GM12873 (cell line): ENCODE measurements at regions not wholly inside any gene's neighbourhood (a gene's known extent, or its start where the extent isn't known, plus 50 kb on each side); places are given as distances from the start of the nearest gene placed in this dataset.

Experiments
- CTCF ChIP-seq: IDR thresholded peaks from 2 replicates; pipeline ENCODE4 v1.5.1; 2012; ENCODE audit warnings: low read depth, mild to moderate bottlenecking, moderate library complexity, low read length, control low read depth; ENCODE audit not compliant: insufficient read depth; ENCODE audit errors: missing control alignments

GRCh38 chr12:79534029-79534867 is 156.5 kb downstream of the PAWR start:
- no peak for TF ChIP-seq CTCF

DNA sequence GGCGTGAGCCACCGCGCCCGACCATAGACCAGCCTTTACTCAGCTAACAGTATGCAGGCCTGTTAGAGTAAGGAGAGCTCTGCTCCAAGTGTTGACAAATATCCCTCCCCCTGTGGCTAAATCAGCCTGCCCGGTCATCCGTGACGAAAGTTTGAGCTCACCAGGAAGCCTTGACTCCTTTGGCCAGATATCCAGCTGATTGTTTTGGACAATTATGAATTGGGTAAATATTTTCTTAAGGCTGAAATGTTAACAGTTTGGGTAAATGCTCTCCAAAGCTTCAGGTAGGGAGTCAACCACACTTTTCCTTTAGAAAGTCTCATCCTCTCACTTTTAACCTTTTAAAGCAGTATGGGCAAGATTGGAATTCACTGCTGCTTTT is 157.9 kb downstream of the PAWR start:
- TF ChIP-seq CTCF = no peak

GRCh38 chr12:79531518-79531917 is 159.2 kb downstream of the PAWR start:
- TF ChIP-seq CTCF = no peak

GRCh38 chr12:79527473-79527872 is 163.3 kb downstream of the PAWR start:
- no peak for TF ChIP-seq CTCF

- no peak for TF ChIP-seq CTCF
Measured at GRCh38 chr12:79525357-79525756, 165.4 kb downstream of the PAWR start.

GRCh38 chr12:79524507-79525148 is 166.1 kb downstream of the PAWR start:
- TF ChIP-seq CTCF = no peak

GRCh38 chr12:79522989-79523386 is 167.8 kb downstream of the PAWR start:
- TF ChIP-seq CTCF = no peak
